SK-N-SH (cell line): ENCODE measurements at regions not wholly inside any gene's neighbourhood (a gene's known extent, or its start where the extent isn't known, plus 50 kb on each side); places are given as distances from the start of the nearest gene placed in this dataset.

ENCODE experiments used
- CTCF ChIA-PET: fragments of 300-600, 350-600 bp; formaldehyde crosslinking; extraction: SDS; loops from one replicate; lab custom pipeline; 2021; lab: Yijun Ruan, JAX
- POLR2A ChIA-PET: fragments of 350-600 bp; sonication (Branson Sonifier 250); formaldehyde crosslinking; extraction: SDS; loops from one replicate; lab custom pipeline; 2020; ENCODE audit warnings: antibody characterized with exemption, inconsistent platforms; lab: Yijun Ruan, JAX
- DNase-seq: peaks from one replicate; pipeline ENCODE4 v3.0.0; 2012
- H2AFZ ChIP-seq: fragments of 200-600 bp; sonication (generic); 2 replicates; pipeline ENCODE4 v1.8.1; 2016; ENCODE audit warnings: antibody characterized with exemption, mild to moderate bottlenecking, low read depth
- H3F3A ChIP-seq: fragments of 200-600 bp; sonication (generic); replicated peaks from 2 replicates; pipeline ENCODE3; 2016; ENCODE audit warnings: antibody characterized with exemption, mild to moderate bottlenecking; ENCODE audit not compliant: insufficient read depth
- H3K27ac ChIP-seq, 2 experiments: fragments of 200-500 bp in 1 of 2; fragments of 200-600 bp in 1 of 2; sonication (Bioruptor generic) in 1 of 2; sonication (generic), shearing (Covaris generic) in 1 of 2; 2 replicates each; pipeline versions ENCODE4 v1.5.1 to v1.6.1; 2014 to 2016; ENCODE audit warnings: low read depth in 2 of 2, inconsistent platforms in 1 of 2, low read length in 1 of 2, mild to moderate bottlenecking in 1 of 2, mixed read lengths in 1 of 2
- H3K27me3 ChIP-seq: fragments of 200-600 bp; sonication (generic), shearing (Covaris generic); 2 replicates; pipeline ENCODE4 v1.6.1; 2016; ENCODE audit warnings: mixed run types; ENCODE audit not compliant: insufficient read depth
- H3K36me3 ChIP-seq, 2 experiments: fragments of 200-500 bp in 1 of 2; fragments of 200-600 bp in 1 of 2; sonication (Bioruptor generic) in 1 of 2; sonication (generic) in 1 of 2; replicated peaks in 1 of 2; 2 replicates each; pipeline versions ENCODE3 to v1.5.1; 2014 to 2016; ENCODE audit warnings: low read length in 1 of 2, mild to moderate bottlenecking in 1 of 2; ENCODE audit not compliant: insufficient read depth in 2 of 2, control insufficient read depth in 1 of 2
- H3K4me1 ChIP-seq, 2 experiments: fragments of 200-500 bp in 1 of 2; fragments of 200-600 bp in 1 of 2; sonication (Bioruptor generic) in 1 of 2; sonication (generic), shearing (Covaris generic) in 1 of 2; 2 replicates each; pipeline versions ENCODE4 v1.5.1 to v1.6.1; 2014 to 2016; ENCODE audit warnings: low read depth in 1 of 2, low read length in 1 of 2, mixed run types in 1 of 2; ENCODE audit not compliant: insufficient read depth in 2 of 2, control insufficient read depth in 1 of 2
- H3K4me2 ChIP-seq: fragments of 200-600 bp; sonication (generic), shearing (Covaris generic); 2 replicates; pipeline ENCODE4 v1.6.1; 2017; ENCODE audit warnings: mixed run types
- H3K4me3 ChIP-seq, 2 experiments: fragments of 200-500 bp in 1 of 2; fragments of 200-600 bp in 1 of 2; sonication (Bioruptor generic) in 1 of 2; sonication (generic), shearing (Covaris generic) in 1 of 2; 2 replicates each; pipeline versions ENCODE4 v1.5.1 to v1.8.1; 2014 to 2016; ENCODE audit warnings: low read depth in 2 of 2, inconsistent platforms in 1 of 2, low read length in 1 of 2, mild to moderate bottlenecking in 1 of 2, mixed read lengths in 1 of 2, moderate library complexity in 1 of 2
- H3K79me2 ChIP-seq: fragments of 200-600 bp; sonication (generic); 2 replicates; pipeline ENCODE4 v1.8.1; 2017; ENCODE audit warnings: mild to moderate bottlenecking; ENCODE audit not compliant: insufficient read depth
- H3K9ac ChIP-seq: fragments of 200-600 bp; sonication (generic); 2 replicates; pipeline ENCODE4 v1.6.1; 2017; ENCODE audit warnings: mixed run types
- H3K9me2 ChIP-seq: fragments of 200-600 bp; sonication (generic); 2 replicates; pipeline ENCODE4 v1.6.1; 2017; ENCODE audit warnings: mixed run types
- H3K9me3 ChIP-seq: fragments of 200-600 bp; sonication (generic); 2 replicates; pipeline ENCODE4 v1.6.1; 2017; ENCODE audit warnings: mixed run types, mild to moderate bottlenecking, moderate library complexity
- H4K20me1 ChIP-seq: fragments of 200-600 bp; sonication (generic); 2 replicates; pipeline ENCODE4 v1.6.1; 2017; ENCODE audit warnings: mild to moderate bottlenecking, mixed run types; ENCODE audit not compliant: insufficient read depth
- CHD2 ChIP-seq: fragments of 150-350 bp; IDR thresholded peaks from 2 replicates; pipeline ENCODE4 v1.6.1; 2018; ENCODE audit warnings: low read length; ENCODE audit not compliant: partially characterized antibody
- CTCF ChIP-seq: fragments of 200-600 bp; sonication (generic); IDR thresholded peaks from 2 replicates; pipeline ENCODE4 v1.6.1; 2017; ENCODE audit warnings: antibody characterized with exemption, mild to moderate bottlenecking, moderate library complexity
- FOSL2 ChIP-seq: IDR thresholded peaks from 2 replicates; pipeline ENCODE4 v1.4.0; 2012; ENCODE audit warnings: low read depth, mild to moderate bottlenecking, moderate library complexity, borderline replicate concordance
- FOXJ3 ChIP-seq: sonication (generic); formaldehyde crosslinking; IDR thresholded peaks from 2 replicates; pipeline ENCODE4 v1.5.1; 2020; ENCODE audit warnings: mild to moderate bottlenecking, missing genetic modification reagents
- GABPA ChIP-seq: IDR thresholded peaks from 2 replicates; pipeline ENCODE4 v1.4.0; 2012; ENCODE audit warnings: low read depth, mild to moderate bottlenecking
- GATA2 ChIP-seq: sonication (generic); formaldehyde crosslinking; IDR thresholded peaks from 2 replicates; pipeline ENCODE4 v1.5.0; 2020; ENCODE audit warnings: mild to moderate bottlenecking, missing genetic modification reagents
- IRF3 ChIP-seq: fragments of 150-350 bp; IDR thresholded peaks from 2 replicates; pipeline ENCODE4 v1.6.1; 2016; ENCODE audit warnings: mild to moderate bottlenecking, low read depth, low read length
- MXI1 ChIP-seq: IDR thresholded peaks from 2 replicates; pipeline ENCODE4 v1.6.1; 2012; ENCODE audit warnings: mild to moderate bottlenecking, low read depth, low read length, improper control_type of control experiment
- NRF1 ChIP-seq: IDR thresholded peaks from 2 replicates; pipeline ENCODE4 v1.6.1; 2012; ENCODE audit warnings: low read depth, mild to moderate bottlenecking, low read length
- PBX3 ChIP-seq: IDR thresholded peaks from 2 replicates; pipeline ENCODE4; 2012
- RAD21 ChIP-seq: IDR thresholded peaks from 2 replicates; pipeline ENCODE4 v1.6.1; 2012; ENCODE audit warnings: mild to moderate bottlenecking, low read length
- RCOR1 ChIP-seq: fragments of 150-350 bp; IDR thresholded peaks from 2 replicates; pipeline ENCODE4 v1.6.1; 2017; ENCODE audit warnings: antibody characterized with exemption, low read length
- RFX5 ChIP-seq: IDR thresholded peaks from 2 replicates; pipeline ENCODE4 v1.6.1; 2012; ENCODE audit warnings: mild to moderate bottlenecking, improper control_type of control experiment, low read length
- SIN3A ChIP-seq: IDR thresholded peaks from 2 replicates; pipeline ENCODE4 v1.6.1; 2012; ENCODE audit warnings: low read depth, mild to moderate bottlenecking, low read length, moderate library complexity, borderline replicate concordance
- TEAD4 ChIP-seq: IDR thresholded peaks from 2 replicates; pipeline ENCODE4 v1.4.0; 2012; ENCODE audit warnings: mild to moderate bottlenecking, borderline replicate concordance; ENCODE audit not compliant: insufficient read depth
- USF1 ChIP-seq: IDR thresholded peaks from 2 replicates; pipeline ENCODE4 v1.4.0; 2012; ENCODE audit warnings: low read depth, borderline replicate concordance
- USF2 ChIP-seq: fragments of 150-350 bp; IDR thresholded peaks from 2 replicates; pipeline ENCODE4 v1.6.1; 2017; ENCODE audit warnings: antibody characterized with exemption, low read length, low read depth, borderline replicate concordance
- ZBTB33 ChIP-seq: IDR thresholded peaks from 2 replicates; pipeline ENCODE4 v1.4.0; 2012; ENCODE audit warnings: low read depth, borderline replicate concordance
- WGBS: methylation state at CpG from one replicate; pipeline ENCODE4 v1.1.6; 2017; ENCODE audit warnings: low lambda C conversion rate; 5-methylcytosine and 5-hydroxymethylcytosine counted together

- H3K4me2 ChIP-seq: no peak overlapping the region
- no peaks in the 10 kb centered on the region for H3F3A ChIP-seq
- DNase-seq: no peak
- H3K79me2 ChIP-seq: no peaks in the 10 kb centered on the region
- no peaks in the 10 kb centered on the region for H3K36me3 ChIP-seq
- H2AFZ ChIP-seq: no peak overlapping the region
- H3K27ac ChIP-seq: no peak overlapping the region
- H3K9ac ChIP-seq: no peak overlapping the region
- CTCF ChIA-PET: no interaction called here
- WGBS: 0% methylated on average over 1 of the region's 1 CpG
- TF ChIP-seq IRF3 (no peak), FOXJ3 (CRISPR knock-in tag) (no peak), ZBTB33 (no peak), NRF1 (no peak), CTCF (no peak), USF2 (no peak), RFX5 (no peak)
- no peaks in the 10 kb centered on the region for H3K27me3 ChIP-seq
- POLR2A ChIA-PET: no interaction called here
- no peak overlapping the region for H3K4me3 ChIP-seq
- H4K20me1 ChIP-seq: no peaks in the 10 kb centered on the region
- H3K9me2 ChIP-seq: no peaks in the 10 kb centered on the region
- no peaks in the 10 kb centered on the region for H3K4me1 ChIP-seq
- no peaks in the 10 kb centered on the region; the same call in 1 of the 2 replicates for H3K9me3 ChIP-seq
These were observed 629.0 kb upstream of the PTPRD start for GRCh38 chr9:11241779-11242178.

- Histone ChIP-seq H3K36me3 (no peaks in the 10 kb centered on the region), H3K4me1 (no peaks in the 10 kb centered on the region), H3K4me3 (no peak overlapping the region), H3K27ac (no peak overlapping the region), H3K4me2 (no peak overlapping the region), H4K20me1 (no peaks in the 10 kb centered on the region), H3F3A (no peaks in the 10 kb centered on the region), H3K9ac (no peak overlapping the region), H3K79me2 (no peaks in the 10 kb centered on the region), H3K27me3 (no peaks in the 10 kb centered on the region), H3K9me3 (0 out of 2 replicates have a peak, but pooled peaks cover 2% of the 10 kb centered on the region), H2AFZ (no peak overlapping the region), H3K9me2 (no peaks in the 10 kb centered on the region)
- DNase-seq: no peak
- POLR2A ChIA-PET: no interaction called here
- CTCF ChIA-PET: no interaction called here
- WGBS: 0% methylated on average over 1 of the region's 1 CpG
- TF ChIP-seq GATA2 (CRISPR knock-in tag): no peak
- TF ChIP-seq RAD21: no peak
- no peak for TF ChIP-seq SIN3A
- no peak for TF ChIP-seq MXI1
- TF ChIP-seq PBX3: no peak
- no peak for TF ChIP-seq GABPA
- no peak for TF ChIP-seq ZBTB33
- no peak for TF ChIP-seq TEAD4
- no peak for TF ChIP-seq USF1
- TF ChIP-seq RCOR1: no peak
- no peak for TF ChIP-seq CHD2
- TF ChIP-seq FOSL2: no peak
These were observed 645.2 kb upstream of the PTPRD start for GRCh38 chr9:11257992-11258391.
